ENCODE measurements at regions not wholly inside any gene's neighbourhood (a gene's known extent, or its start where the extent isn't known, plus 50 kb on each side); places are given as distances from the start of the nearest gene placed in this dataset.
"Not testable (repeated sequence)": the region's sequence is repeated elsewhere in the genome, so short reads cannot be mapped to it uniquely, and the experiment has no call there.

- ATAC-seq, result no peak
- no peak for DNase-seq (ENCODE audit: low spot score in 2 of 2)
- no peak overlapping the region for H3K27ac Mint-ChIP-seq
- H3K36me3 Mint-ChIP-seq, result no peaks in the 10 kb centered on the region
- peaks cover 0 to 4% of the 10 kb centered on the region in 2 donors for H3K9me3 Mint-ChIP-seq
Measured at GRCh38 chr5:91977579-91977978, 594.5 kb upstream of the ARRDC3 start.

GRCh38 chr5:91976451-91976850 is 593.3 kb upstream of the ARRDC3 start:
- Mint-ChIP-seq H3K27ac (no peak overlapping the region), H3K36me3 (no peaks in the 10 kb centered on the region), H3K9me3 (no peaks in the 10 kb centered on the region)
- DNase-seq (ENCODE audit: low spot score in 2 of 2), result no peak
- no peak for ATAC-seq

DNA sequence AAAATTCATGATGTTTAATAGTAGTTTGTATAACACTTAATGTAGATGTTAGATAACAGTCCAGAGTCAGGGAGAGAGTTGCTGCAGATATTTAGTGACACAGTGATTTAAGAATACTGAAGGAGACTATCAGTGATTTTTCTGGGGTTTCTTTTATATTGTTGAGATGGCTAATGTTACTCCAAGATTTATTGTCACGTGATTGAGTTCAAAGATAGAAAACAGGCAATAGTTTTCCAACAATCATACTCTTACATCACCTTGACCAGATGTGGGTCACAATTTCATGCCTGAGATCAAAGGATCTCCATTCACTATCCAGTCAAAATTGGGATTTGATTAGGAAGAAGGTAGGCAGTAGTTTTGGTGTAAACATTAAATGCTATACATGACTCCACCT is 580.0 kb upstream of the ARRDC3 start:
- no peaks in the 10 kb centered on the region for H3K36me3 Mint-ChIP-seq
- H3K9me3 Mint-ChIP-seq, result no peaks in the 10 kb centered on the region
- H3K27ac Mint-ChIP-seq, result no peak overlapping the region
- DNase-seq (ENCODE audit: low spot score in 2 of 2), result no peak
- ATAC-seq, result no peak

- Mint-ChIP-seq H3K36me3 (no peaks in the 10 kb centered on the region), H3K27ac (no peak overlapping the region), H3K9me3 (no peaks in the 10 kb centered on the region)
- DNase-seq (ENCODE audit: low spot score in 2 of 2) (no peak), ATAC-seq (no peak)
Measured at GRCh38 chr5:91957666-91958065, 574.5 kb upstream of the ARRDC3 start.

- H3K36me3 Mint-ChIP-seq, result no peaks in the 10 kb centered on the region
- no peak overlapping the region for H3K27ac Mint-ChIP-seq
- ATAC-seq, result no peak
- DNase-seq (ENCODE audit: low spot score in 2 of 2), result no peak
- H3K9me3 Mint-ChIP-seq, result no peaks in the 10 kb centered on the region
Measured at GRCh38 chr5:91956738-91957137, 573.6 kb upstream of the ARRDC3 start.

- no peaks in the 10 kb centered on the region for H3K9me3 Mint-ChIP-seq
- no peak for DNase-seq (ENCODE audit: low spot score in 2 of 2)
- H3K27ac Mint-ChIP-seq, result no peak overlapping the region
- ATAC-seq, result no peak
- no peaks in the 10 kb centered on the region for H3K36me3 Mint-ChIP-seq
Measured at GRCh38 chr5:91955610-91956009, 572.5 kb upstream of the ARRDC3 start.

GRCh38 chr5:91954136-91954535 is 571.0 kb upstream of the ARRDC3 start:
- Mint-ChIP-seq H3K27ac (no peak overlapping the region), H3K36me3 (no peaks in the 10 kb centered on the region), H3K9me3 (peaks cover 0 to 7% of the 10 kb centered on the region in 2 donors)
- DNase-seq (ENCODE audit: low spot score in 2 of 2) (no peak), ATAC-seq (no peak)

DNA sequence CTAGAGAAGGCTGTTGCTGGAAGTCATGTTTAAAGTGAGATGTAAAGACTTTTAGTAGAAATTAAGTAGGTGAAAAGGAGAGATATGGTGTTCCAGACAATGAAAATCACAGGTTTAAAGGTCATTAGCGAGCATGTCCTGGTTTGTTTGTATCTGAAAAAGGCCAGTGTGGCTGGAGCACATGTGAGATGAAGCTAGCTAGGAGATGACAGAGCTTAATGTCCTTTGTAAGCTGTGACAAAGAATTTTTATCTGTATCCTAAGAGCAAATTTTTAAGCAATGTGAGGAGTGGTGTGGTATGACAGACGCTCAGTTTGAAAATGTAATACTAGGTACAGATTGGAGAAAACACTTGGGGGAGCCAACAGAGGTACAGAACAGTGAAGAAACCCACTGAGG is 567.2 kb upstream of the ARRDC3 start:
- ATAC-seq (no peak), DNase-seq (ENCODE audit: low spot score in 2 of 2) (no peak)
- H3K9me3 Mint-ChIP-seq, result peaks cover 0 to 7% of the 10 kb centered on the region in 2 donors
- no peaks in the 10 kb centered on the region for H3K36me3 Mint-ChIP-seq
- no peak overlapping the region for H3K27ac Mint-ChIP-seq

DNA sequence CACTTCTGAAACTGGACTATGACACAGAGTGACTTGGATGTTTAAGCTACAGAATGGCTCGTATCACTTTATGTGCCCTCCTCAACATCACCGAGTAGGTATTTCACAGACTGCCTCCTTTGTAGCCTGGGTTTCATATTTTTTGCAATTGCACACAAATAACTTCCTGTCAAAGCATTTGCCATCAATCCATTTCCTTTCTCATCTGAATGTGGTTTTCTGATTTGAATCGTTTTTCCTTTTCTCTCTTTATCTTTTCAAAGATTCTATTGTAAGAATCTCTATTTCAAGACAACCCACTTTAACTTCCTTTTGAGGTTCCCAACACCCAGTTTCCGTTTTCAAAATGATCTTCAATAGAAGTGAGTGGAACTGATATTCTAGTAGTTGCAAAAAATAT is 563.8 kb upstream of the ARRDC3 start:
- no peak for DNase-seq (ENCODE audit: low spot score in 2 of 2)
- ATAC-seq, result no peak
- peaks cover 0 to 7% of the 10 kb centered on the region in 2 donors for H3K9me3 Mint-ChIP-seq
- H3K36me3 Mint-ChIP-seq, result no peaks in the 10 kb centered on the region
- H3K27ac Mint-ChIP-seq, result no peak overlapping the region

DNA sequence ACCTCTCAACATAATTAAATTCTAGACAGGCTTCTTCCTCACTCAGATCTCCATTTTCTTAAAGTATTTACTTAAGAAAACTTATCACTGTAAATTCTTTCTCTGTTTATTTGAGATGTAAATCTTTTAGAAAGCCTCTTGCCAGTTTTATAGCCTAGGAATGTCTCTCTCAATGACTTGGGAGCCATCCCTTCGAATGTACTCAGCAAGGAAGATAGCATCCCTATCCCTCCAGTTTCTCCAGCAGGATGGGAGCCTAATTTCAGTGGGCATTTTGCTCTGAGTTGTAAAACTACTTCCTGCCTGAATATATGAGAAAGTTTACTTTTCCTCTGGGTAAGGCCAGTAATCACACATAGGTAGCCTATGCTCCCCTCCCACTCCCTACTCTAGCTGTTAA is 558.5 kb upstream of the ARRDC3 start:
- ATAC-seq, result no peak
- Mint-ChIP-seq H3K27ac (no peak overlapping the region), H3K9me3 (no peaks in the 10 kb centered on the region)

GRCh38 chr5:91938441-91938840 is 555.3 kb upstream of the ARRDC3 start:
- ATAC-seq, result no peak
- Mint-ChIP-seq H3K36me3 (no peaks in the 10 kb centered on the region), H3K9me3 (no peaks in the 10 kb centered on the region), H3K27ac (no peak overlapping the region)
- no peak for DNase-seq (ENCODE audit: low spot score in 2 of 2)

More for the DNA sequence above, 558.5 kb upstream of the ARRDC3 start:
- no peak for DNase-seq (ENCODE audit: low spot score in 2 of 2)
- no peaks in the 10 kb centered on the region for H3K36me3 Mint-ChIP-seq

- Mint-ChIP-seq H3K36me3 (no peaks in the 10 kb centered on the region), H3K9me3 (no peaks in the 10 kb centered on the region), H3K27ac (no peak overlapping the region)
- DNase-seq (ENCODE audit: low spot score in 2 of 2), result no peak
- ATAC-seq, result no peak
Measured at GRCh38 chr5:91937121-91937520, 554.0 kb upstream of the ARRDC3 start.

DNA sequence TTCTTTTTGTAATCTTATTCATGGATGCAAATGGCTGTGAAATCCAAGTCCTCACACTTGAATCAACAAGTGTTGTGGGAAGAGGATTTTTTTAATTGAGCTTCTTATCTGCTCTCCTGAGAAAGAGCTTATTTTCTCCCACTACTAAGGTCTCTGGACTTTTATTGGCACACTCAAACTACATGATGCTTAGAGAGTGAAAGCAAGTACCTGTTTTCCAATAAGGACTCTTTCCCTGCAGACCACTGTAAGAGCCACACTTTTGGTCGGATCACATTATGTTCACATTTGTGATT is 546.4 kb upstream of the ARRDC3 start:
- ATAC-seq, result no peak
- no peak overlapping the region for H3K27ac Mint-ChIP-seq
- no peaks in the 10 kb centered on the region for H3K9me3 Mint-ChIP-seq
- no peaks in the 10 kb centered on the region for H3K36me3 Mint-ChIP-seq
- no peak for DNase-seq (ENCODE audit: low spot score in 2 of 2)

GRCh38 chr5:91928754-91929521 is 545.8 kb upstream of the ARRDC3 start:
- no peak for DNase-seq (ENCODE audit: low spot score in 2 of 2)
- H3K9me3 Mint-ChIP-seq, result no peaks in the 10 kb centered on the region
- H3K36me3 Mint-ChIP-seq, result no peaks in the 10 kb centered on the region
- ATAC-seq, result no peak
- H3K27ac Mint-ChIP-seq, result no peak overlapping the region

- Mint-ChIP-seq H3K36me3 (no peaks in the 10 kb centered on the region), H3K27ac (no peak overlapping the region), H3K9me3 (no peaks in the 10 kb centered on the region)
- no peak for ATAC-seq
- no peak for DNase-seq (ENCODE audit: low spot score in 2 of 2)
Measured at GRCh38 chr5:91927439-91927838, 544.3 kb upstream of the ARRDC3 start.

- no peak overlapping the region for H3K27ac Mint-ChIP-seq
- no peak for DNase-seq (ENCODE audit: low spot score in 2 of 2)
- no peak for ATAC-seq
- no peaks in the 10 kb centered on the region for H3K36me3 Mint-ChIP-seq
- no peaks in the 10 kb centered on the region for H3K9me3 Mint-ChIP-seq
Measured at GRCh38 chr5:91925249-91925648, 542.1 kb upstream of the ARRDC3 start.

DNA sequence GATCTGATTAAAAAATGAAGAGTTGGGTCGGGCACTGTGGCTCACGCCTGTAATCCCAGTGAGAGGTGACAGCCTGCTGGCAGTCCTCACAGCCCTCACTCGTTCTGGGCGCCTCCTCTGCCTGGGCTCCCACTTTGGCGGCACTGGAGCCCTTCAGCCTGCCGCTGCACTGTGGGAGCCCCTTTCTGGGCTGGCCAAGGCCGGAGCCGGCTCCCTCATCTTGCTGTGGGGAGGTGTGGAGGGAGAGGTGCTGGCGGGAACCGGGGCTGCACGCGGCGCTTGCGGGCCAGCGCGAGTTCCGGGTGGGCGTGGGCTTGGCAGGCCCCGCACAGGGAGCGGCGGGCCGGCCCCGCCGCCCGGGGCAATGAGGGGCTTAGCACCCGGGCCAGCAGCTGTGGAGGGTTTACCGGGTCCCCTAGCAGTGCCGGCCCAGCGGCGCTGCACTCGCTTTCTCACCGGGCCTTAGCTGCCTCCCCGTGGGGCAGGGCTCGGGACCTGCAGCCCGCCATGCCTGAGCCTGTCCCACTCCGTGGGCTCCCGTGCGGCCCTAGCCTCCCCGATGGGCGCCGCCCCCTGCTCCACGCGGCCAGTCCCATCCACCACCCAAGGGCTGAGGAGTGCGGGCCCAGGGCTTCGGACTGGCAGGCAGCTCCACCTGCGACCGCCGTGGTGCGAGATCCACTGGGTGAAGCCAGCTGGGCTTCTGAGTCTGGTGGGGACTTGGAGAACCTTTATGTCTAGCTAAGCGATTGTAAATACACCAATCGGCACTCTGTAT is 534.1 kb upstream of the ARRDC3 start:
- ATAC-seq; H3K27ac Mint-ChIP-seq; H3K9me3 Mint-ChIP-seq; DNase-seq (ENCODE audit: low spot score in 2 of 2); H3K36me3 Mint-ChIP-seq: not testable (repeated sequence)

- Mint-ChIP-seq H3K9me3 (peaks cover 6 to 9% of the 10 kb centered on the region in 2 donors), H3K27ac (no peak overlapping the region), H3K36me3 (no peaks in the 10 kb centered on the region)
- DNase-seq (ENCODE audit: low spot score in 2 of 2), result no peak
- ATAC-seq, result no peak
Measured at GRCh38 chr5:91910655-91911054, 527.5 kb upstream of the ARRDC3 start.

Data from activated naive CD4-positive, alpha-beta T cell treated with anti-CD3 and anti-CD28 coated beads, Interleukin-2, amount 50 U/mL, for 72 hours (primary cell).